Aorta (tissue), 5 donors: ENCODE measurements at regions not wholly inside any gene's neighbourhood (a gene's known extent, or its start where the extent isn't known, plus 50 kb on each side); places are given as distances from the start of the nearest gene placed in this dataset.

Experiments
- ATAC-seq: fragments of 200-7000 bp; cut with Tn5 transposase; one replicate; pipeline ENCODE4 v1.9.1; 2022; ENCODE audit warnings: moderate library complexity; ENCODE audit not compliant: low FRiP score
- DNase-seq, 2 donors: peaks; one replicate each; pipeline ENCODE4 v3.0.0-alpha.2; 2020
- H3K27ac ChIP-seq, 2 donors: one replicate each; pipeline ENCODE4 v1.5.1; 2013; ENCODE audit warnings: low read length in 2 of 2, mild to moderate bottlenecking in 2 of 2, moderate library complexity in 2 of 2, control low read depth in 1 of 2, inconsistent platforms in 1 of 2, low read depth in 1 of 2
- H3K27me3 ChIP-seq, 2 donors: one replicate each; pipeline ENCODE4 v1.6.1; 2013; ENCODE audit warnings: control low read depth in 1 of 2, low read length in 1 of 2, mild to moderate bottlenecking in 1 of 2, moderate library complexity in 1 of 2; ENCODE audit not compliant: insufficient read depth in 2 of 2, control insufficient read depth in 1 of 2
- H3K36me3 ChIP-seq, 2 donors: one replicate each; pipeline ENCODE4 v1.6.1; 2013; ENCODE audit warnings: control low read depth in 1 of 2, low read length in 1 of 2, mild to moderate bottlenecking in 1 of 2; ENCODE audit not compliant: insufficient read depth in 2 of 2, control insufficient read depth in 1 of 2
- H3K4me1 ChIP-seq, 2 donors: one replicate each; pipeline ENCODE4 v1.6.1; 2013; ENCODE audit warnings: low read length in 2 of 2, control low read depth in 1 of 2, mild to moderate bottlenecking in 1 of 2, moderate library complexity in 1 of 2; ENCODE audit not compliant: insufficient read depth in 2 of 2, control insufficient read depth in 1 of 2
- H3K4me3 ChIP-seq, 2 donors: one replicate each; pipeline ENCODE4 v1.5.1; 2013; ENCODE audit warnings: low read length in 2 of 2, control low read depth in 1 of 2, mild to moderate bottlenecking in 1 of 2
- H3K9me3 ChIP-seq: one replicate; pipeline ENCODE4 v1.6.1; 2013; ENCODE audit warnings: mild to moderate bottlenecking, low read length; ENCODE audit not compliant: control insufficient read depth
- WGBS, 2 donors: extraction: QIAGEN DNeasy Blood & Tissue Kit; methylation state at CpG; one replicate each; pipeline ENCODE4 v1.1.7; 2013; 5-methylcytosine and 5-hydroxymethylcytosine counted together
- intact Hi-C, 2 donors: fragments of 100-400 bp; cut with DNase I; formaldehyde crosslinking; loops; one replicate each; pipeline versions ENCODE4 v1.14.2 to v1.15.0; 2022
- donor health status: healthy with polysubstance abuse.
- donor health status: Bipolar disorder and iron deficiency.
- donor health status: DM: no; HTN: no; CAD: no.
- donor health status: DM: no; HTN: no; CAD: no.
- donor health status: DM: yes; HTN: yes; CAD: no.

DNA sequence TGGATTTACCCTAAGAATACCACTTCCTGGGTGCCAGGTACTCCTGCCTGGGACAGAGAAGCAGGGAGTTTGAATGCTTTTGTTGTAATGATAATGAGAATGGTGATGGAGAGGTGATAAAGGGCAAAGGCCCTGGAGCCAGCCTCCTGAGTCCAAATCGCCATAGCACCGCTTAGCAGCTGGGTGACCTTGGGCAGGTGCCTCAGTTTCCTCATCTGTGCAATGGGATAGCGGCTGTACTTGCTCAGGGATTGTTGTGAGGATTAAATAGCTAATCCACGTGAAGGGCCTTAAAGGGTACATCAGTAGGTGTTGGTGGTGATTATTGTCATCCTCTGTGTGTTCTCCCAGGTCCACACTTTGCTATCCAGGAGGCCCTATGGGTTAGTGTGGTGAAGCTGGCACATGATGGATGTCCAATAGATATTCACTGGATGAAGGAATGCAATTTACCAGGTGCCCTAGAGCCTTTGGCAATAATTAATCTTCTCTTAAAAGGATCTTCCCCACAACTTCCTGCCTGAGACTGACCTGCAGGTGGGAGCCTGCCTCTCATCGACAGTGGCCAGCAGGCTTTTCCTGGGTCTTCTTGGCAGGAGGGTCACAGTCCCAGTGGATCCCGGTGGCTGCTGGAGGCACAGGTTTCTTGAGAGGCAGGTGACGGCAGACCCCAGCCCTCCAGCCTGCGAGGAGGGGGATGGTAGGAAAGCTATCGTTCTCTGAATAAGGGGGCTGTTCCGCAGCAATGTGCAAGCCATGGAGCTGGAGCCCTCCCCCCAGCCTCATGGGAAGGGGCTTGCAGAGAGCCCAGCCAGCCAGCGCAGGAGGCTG lies 160.2 kb downstream of the MACROH2A1 start:
- DNase-seq (no peak), ATAC-seq (no peak)
- Histone ChIP-seq H3K9me3 (no peaks in the 10 kb centered on the region), H3K4me3 (no peak overlapping the region), H3K27me3 (no peaks in the 10 kb centered on the region), H3K36me3 (no peaks in the 10 kb centered on the region), H3K4me1 (peaks cover 0 to 6% of the 10 kb centered on the region in 2 donors), H3K27ac (peak overlapping the region in 1 of 2 donors; percentile 38)
- intact Hi-C loops, result no loop called here
- WGBS, 2 donors, result 83 to 85% methylated on average over 11 of the region's 11 CpGs

DNA sequence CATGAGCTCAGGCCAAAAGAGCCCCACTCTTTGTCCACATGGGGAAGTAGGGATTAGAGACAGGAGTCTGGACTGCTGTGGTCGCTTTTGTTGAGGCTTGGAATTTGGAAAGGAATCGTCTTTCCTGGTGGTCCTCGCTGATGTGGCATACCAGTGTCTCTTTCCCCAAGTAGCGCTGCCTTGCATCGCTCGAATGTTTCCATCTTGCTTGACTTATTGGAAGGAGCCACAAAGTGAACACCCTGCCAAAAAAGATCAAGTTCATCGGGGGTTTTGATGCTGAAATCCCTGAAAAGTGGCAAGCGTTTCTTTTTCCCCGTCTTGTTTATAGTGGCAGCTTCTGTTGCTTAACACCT lies 161.3 kb downstream of the MACROH2A1 start:
- Histone ChIP-seq H3K36me3 (no peaks in the 10 kb centered on the region), H3K27me3 (no peaks in the 10 kb centered on the region), H3K9me3 (no peaks in the 10 kb centered on the region), H3K27ac (no peak overlapping the region), H3K4me3 (no peak overlapping the region), H3K4me1 (peaks cover 0 to 6% of the 10 kb centered on the region in 2 donors)
- ATAC-seq (no peak), DNase-seq (no peak)
- intact Hi-C loops, result no loop called here
- 90 to 94% methylated on average over 9 of the region's 9 CpGs for WGBS, 2 donors

DNA sequence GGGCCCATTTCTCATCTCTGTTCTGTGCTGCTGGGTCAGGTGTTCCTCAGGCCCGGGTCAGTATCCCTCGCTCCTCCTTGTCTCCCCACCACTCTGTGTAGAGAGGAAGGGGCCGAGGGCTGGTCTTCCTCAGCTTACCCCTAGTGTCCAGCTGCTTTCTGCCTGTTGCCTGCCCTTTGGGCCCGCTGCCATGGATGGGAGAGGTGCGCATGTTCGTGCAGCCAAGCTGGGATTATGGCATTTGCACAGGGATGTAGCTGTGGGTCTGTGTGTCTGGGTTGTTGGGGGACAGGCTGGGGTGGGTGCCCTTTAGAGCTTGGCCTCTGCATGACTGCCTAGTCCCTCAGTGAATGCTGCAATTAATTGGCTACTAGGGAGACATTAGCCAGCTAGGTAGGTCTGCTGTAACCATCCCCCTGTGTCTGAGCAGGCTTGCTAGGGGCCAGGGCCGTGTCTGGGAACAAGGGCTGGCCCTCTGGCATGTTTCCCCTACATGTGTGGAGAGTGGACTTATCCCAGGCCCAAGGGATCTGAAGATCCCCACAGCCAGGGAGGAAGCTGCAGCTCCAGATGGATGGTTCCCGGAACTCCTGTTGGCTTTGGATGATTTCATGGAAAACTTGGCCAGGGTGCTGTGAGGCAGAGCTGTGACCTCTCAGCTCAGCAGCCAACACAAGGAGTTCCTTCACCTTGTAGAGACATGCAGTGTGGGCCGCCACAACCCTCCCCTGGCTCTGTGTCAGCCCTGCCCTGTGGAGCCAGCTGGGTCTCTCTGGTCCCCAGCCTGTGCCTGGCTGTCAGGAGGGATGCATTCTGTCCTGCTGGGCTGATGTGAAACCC lies 161.9 kb downstream of the MACROH2A1 start:
- Histone ChIP-seq H3K9me3 (no peaks in the 10 kb centered on the region), H3K36me3 (no peaks in the 10 kb centered on the region), H3K27ac (no peak overlapping the region), H3K27me3 (no peaks in the 10 kb centered on the region), H3K4me1 (peaks cover 0 to 6% of the 10 kb centered on the region in 2 donors), H3K4me3 (no peak overlapping the region)
- peak; percentile 36 for ATAC-seq
- intact Hi-C loops, result no loop called here
- WGBS, 2 donors, result 58 to 68% methylated on average over 8 to 9 of the region's 9 CpGs
- DNase-seq, result no peak

DNA sequence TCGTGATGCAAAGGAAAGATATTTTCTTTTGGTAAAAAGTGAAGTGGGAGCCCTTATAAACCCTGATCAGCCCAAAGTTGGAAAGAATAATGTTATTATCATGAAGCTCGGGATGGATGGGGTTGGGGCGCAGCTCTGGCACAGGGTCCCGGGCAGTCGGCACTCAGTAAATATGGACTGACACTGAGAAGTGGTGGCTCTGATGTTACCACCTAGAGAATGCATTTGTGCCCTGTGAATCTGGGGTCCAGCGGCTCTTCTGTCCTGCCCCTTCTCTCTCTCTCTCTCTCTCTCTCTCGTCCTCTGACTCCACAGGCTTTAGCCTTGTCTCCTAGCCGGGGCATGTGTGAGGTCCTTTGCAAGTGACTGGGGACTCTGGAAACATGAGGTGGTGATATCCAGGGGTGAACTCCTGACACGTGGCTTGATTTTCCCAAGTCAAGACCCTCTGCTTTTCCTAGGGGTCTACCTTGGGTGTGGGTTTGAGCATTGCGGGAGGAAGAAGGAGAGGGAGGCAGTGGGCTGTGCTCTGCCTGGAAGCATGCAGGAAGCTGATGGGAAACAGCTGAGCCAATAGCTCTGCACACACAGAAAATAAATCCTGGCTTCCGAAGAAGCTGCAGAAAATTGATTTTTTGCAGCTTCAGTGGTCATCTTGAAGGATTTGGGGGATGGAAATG lies 162.7 kb downstream of the MACROH2A1 start:
- intact Hi-C loops, result no loop called here
- no peak overlapping the region for H3K27ac ChIP-seq
- H3K9me3 ChIP-seq, result no peaks in the 10 kb centered on the region
- H3K36me3 ChIP-seq, result no peaks in the 10 kb centered on the region
- ATAC-seq, result no peak
- WGBS, 2 donors, result 86 to 95% methylated on average over 11 of the region's 11 CpGs
- no peak for DNase-seq
- peaks cover 0 to 4% of the 10 kb centered on the region in 2 donors for H3K4me1 ChIP-seq
- no peak overlapping the region for H3K4me3 ChIP-seq
- H3K27me3 ChIP-seq, result no peaks in the 10 kb centered on the region

DNA sequence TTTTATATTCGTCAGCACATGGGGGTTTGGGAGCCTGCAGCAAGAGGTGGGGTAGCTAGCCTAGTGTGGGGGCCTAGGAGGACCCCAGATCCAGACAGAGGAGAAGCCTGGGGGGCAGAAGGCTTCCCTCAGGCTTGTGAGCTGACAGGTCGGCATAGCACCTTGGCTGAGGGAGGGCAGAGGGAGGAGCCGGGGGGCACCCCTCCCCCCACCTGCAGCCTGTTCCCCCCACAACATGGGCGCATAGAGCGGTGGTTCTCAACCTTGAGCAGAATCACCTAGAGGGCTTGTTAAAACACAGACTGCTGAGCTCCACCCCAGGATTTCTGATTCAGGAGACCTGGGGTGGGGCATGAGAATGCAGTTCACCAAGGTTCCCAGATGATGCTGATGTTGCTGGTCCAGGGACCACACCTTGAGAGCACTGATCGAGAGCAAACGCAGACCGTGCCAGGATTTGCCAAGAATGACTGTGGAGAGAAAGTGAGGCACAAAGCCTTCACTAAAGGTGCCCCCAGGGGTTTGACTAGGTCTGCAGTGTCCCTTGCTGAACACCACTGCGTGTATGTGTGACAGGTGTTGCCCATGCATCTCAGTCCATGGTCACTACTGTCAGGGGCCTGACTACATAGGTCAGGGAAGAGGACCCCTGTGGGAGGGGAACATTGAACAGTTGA lies 163.3 kb downstream of the MACROH2A1 start:
- WGBS, 2 donors, result 89 to 94% methylated on average over 9 of the region's 9 CpGs
- Histone ChIP-seq H3K36me3 (no peaks in the 10 kb centered on the region), H3K27ac (no peak overlapping the region), H3K27me3 (no peaks in the 10 kb centered on the region), H3K4me1 (no peaks in the 10 kb centered on the region), H3K9me3 (no peaks in the 10 kb centered on the region), H3K4me3 (no peak overlapping the region)
- intact Hi-C loops, result no loop called here
- DNase-seq, result no peak
- no peak for ATAC-seq

DNA sequence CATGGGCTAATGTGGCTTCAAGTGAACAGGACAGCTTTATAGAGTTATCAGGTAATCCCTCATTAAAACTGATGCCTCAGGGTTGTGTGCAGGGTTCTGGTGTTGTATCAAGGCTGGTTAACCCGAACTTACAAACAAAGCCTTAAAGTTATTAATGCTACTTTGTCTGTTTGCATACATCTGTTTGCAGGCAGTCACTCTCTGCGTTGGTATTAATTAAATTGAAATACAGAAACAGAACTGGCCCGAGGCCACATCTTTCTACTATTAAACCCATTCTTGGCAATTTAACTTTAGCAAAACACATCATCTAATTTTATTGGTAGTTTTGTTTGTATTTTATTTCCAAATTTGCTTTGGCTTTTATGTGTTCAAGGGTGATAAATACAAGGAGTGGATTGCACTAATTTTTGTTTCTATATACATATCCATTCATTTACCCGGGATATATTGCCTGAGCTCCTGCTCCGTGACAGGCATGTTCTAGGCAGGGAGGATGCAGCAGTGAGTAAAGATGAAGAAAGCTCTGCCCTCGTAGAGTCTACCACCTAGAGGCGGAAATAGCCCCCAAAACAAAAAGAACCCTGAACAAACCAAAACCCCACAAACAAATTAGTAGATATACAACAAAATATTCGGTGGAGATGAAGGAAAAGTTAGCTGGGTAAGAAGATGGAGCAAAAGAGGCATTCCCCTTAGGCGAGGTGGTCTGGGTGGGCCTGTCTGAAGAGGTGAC lies 164.2 kb downstream of the MACROH2A1 start:
- DNase-seq (no peak), ATAC-seq (no peak)
- intact Hi-C loops, result no loop called here
- no peaks in the 10 kb centered on the region for H3K4me1 ChIP-seq
- no peaks in the 10 kb centered on the region for H3K27me3 ChIP-seq
- no peak overlapping the region for H3K4me3 ChIP-seq
- no peaks in the 10 kb centered on the region for H3K9me3 ChIP-seq
- H3K36me3 ChIP-seq, result no peaks in the 10 kb centered on the region
- WGBS, 2 donors, result 90 to 93% methylated on average over 9 of the region's 9 CpGs
- H3K27ac ChIP-seq, result no peak overlapping the region

DNA sequence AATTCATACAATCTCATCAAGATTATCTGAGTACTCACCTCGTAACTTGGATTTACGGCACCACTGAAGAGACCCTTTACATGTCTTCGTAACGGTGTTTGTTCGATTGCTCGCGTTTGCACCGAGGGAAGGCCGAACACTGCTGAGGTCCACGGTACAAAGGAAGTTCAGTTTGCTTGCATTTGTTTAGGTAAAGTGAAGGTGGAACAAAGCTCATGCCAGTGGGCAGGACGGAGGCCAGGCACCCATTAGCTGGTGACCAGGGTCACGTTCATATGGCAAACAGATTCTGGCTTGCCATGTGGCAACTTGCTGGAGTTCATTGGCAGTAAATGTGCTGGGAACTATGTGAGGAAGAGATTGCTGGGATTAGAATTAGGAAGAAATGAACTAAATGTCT lies 164.8 kb downstream of the MACROH2A1 start:
- no peak overlapping the region for H3K27ac ChIP-seq
- no peaks in the 10 kb centered on the region for H3K36me3 ChIP-seq
- DNase-seq (no peak), ATAC-seq (no peak)
- WGBS, 2 donors, result 92% methylated on average over 12 of the region's 12 CpGs
- intact Hi-C loops, result no loop called here
- H3K4me3 ChIP-seq, result no peak overlapping the region
- no peaks in the 10 kb centered on the region for H3K9me3 ChIP-seq
- H3K27me3 ChIP-seq, result no peaks in the 10 kb centered on the region
- no peaks in the 10 kb centered on the region for H3K4me1 ChIP-seq

DNA sequence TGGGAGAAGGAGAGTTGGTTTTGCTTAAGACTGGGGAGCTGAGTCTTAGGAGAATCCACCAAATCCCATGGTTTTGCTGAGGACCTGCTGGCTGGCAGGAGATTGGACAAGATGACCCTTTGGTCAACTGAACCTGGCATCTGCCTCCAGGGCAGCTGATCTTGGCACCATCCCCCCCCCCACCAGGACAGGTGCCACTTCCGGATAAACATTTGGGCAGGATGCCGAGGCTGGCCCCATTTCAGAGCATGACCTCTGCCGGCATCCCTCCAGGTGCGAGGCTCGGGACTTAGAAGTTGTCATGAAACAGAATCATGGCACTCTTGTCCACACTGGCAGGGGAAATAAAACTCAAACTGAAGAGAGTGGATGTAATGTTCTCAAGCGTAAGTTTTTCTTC lies 165.6 kb downstream of the MACROH2A1 start:
- no peaks in the 10 kb centered on the region for H3K9me3 ChIP-seq
- ATAC-seq, result no peak
- H3K27me3 ChIP-seq, result no peaks in the 10 kb centered on the region
- H3K4me3 ChIP-seq, result no peak overlapping the region
- WGBS, 2 donors, result 77 to 84% methylated on average over 6 of the region's 6 CpGs
- intact Hi-C loops, result no loop called here
- H3K4me1 ChIP-seq, result no peaks in the 10 kb centered on the region
- no peak overlapping the region for H3K27ac ChIP-seq
- no peak for DNase-seq
- H3K36me3 ChIP-seq, result no peaks in the 10 kb centered on the region
